ENCODE measurements at regions not wholly inside any gene's neighbourhood (a gene's known extent, or its start where the extent isn't known, plus 50 kb on each side); places are given as distances from the start of the nearest gene placed in this dataset.
"Not testable (repeated sequence)": the region's sequence is repeated elsewhere in the genome, so short reads cannot be mapped to it uniquely, and the experiment has no call there.

DNA sequence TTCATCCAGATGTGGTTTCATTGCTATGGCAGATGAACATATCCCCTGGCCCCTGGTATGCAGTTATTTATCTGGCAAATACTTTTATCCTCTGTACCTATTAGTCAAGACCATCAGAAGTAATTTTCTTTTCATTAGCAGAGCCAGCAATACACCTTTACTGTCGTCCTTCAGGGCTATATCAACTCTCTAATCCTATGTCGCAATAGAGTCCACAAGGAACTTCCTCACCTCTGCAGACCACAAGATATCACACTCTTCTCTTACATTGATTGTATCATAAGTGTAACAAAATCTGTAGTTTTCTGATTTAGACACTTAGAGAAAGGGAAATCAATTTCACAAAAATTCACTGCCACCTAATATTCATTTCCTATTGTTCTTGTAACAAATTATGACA, 252.9 kb upstream of the DCC start:
- no peak for DNase-seq

- no peak for DNase-seq
Observed at GRCh38 chr18:52090005-52090404, 250.0 kb upstream of the DCC start.

GRCh38 chr18:52093171-52093570, 246.8 kb upstream of the DCC start:
- no peak for DNase-seq

DNA sequence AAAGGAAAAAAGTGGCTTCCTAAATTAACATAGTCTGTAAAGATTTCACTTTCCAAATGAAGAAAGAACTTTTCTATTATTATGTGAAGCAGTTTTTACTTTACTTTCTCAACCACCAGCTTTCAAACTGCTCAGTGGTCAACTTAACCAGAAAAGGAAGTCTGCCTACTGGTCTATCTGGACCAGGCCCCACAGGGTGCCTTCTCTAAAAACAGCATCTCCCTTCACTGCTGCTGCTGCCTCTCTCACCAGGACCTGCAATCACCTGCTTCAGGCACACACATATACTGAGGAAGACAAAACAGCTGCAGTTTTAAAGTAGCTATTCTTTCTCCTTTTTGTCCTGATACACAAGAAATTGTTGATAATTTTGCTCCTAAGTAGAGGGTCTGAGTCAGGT, 221.3 kb upstream of the DCC start:
- DNase-seq = no peak

GRCh38 chr18:52130624-52131301, 209.2 kb upstream of the DCC start:
- DNase-seq = no peak

GRCh38 chr18:52131845-52132244, 208.2 kb upstream of the DCC start:
- DNase-seq = no peak

DNA sequence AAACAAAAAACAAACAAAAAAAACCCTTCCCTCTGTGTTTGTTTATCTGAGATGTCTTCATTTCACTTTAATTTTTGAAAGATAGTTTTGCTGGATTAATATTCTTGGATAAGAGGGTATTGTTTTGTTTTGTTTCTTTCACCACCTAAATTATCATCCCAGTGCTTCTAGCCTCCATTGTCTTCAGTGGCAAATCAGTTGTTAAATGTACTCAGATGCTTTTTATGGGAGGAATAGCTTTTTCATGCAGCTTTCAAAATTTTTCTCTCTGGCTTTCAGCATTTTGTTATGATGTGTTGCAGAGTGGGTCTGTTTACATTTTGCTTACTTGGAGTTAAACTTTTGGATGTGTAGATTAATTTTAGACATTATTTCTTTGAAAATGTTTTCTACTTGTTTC, 203.5 kb upstream of the DCC start:
- DNase-seq = no peak

DNA sequence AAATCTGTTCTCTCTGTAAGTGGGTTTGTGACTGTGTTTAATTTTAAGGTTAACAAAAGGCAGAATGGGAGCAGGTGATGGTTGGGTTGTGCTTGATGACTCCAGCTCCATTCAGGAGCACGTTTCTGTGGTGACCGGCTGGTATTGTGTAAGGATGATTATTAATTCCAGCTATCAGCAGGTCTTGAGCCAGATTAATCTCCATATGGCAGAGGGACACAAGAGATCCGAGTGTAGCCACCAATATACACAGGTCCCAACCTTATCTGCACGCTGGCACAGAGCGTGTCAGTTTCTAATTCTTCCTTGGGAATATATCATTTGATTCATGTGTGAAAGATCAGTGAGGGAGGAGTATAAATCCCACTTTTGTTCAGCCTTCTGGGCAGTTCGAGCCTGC, 199.0 kb upstream of the DCC start:
- no peak for DNase-seq

- DNase-seq = no peak
Observed at GRCh38 chr18:52150050-52150449, 189.9 kb upstream of the DCC start.

GRCh38 chr18:52152036-52152435, 188.0 kb upstream of the DCC start:
- no peak for DNase-seq

DNA sequence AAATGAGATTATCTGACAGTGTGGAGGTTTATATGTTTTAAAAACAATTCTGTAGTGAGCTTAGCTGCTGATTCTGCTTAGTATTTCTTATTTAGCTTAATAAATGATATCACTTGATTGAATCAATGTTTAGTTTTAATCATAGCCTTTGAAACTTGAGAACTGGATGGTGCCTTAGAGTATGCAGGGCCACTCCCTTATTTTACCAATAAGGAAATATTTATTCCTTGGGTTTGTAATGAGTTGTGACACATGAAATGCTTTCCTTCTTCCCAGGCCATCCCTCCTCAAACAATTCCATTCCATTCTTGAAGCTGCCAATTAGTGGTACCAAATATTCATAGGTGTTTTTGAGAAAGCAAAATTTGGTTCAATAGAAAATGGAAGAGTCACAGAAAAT, 183.8 kb upstream of the DCC start:
- DNase-seq = no peak

DNA sequence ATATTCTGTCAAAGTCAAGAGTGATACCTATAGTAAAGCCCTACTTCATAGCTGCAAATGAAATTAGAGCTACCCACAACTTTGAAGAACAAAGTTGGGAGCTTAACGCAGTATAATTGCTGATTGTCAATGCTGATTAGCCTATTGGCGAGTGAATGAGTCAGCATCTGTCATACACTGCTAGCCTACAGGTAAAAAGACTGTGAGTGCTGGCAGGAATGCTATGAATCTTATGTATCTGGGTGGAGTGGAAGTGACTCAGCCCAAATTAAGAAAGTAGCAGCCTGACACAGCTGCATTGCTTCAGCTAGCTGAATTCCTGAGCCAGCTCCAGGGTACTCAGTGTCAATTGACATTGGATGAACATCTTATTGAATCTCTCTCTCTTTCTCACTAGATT, 179.4 kb upstream of the DCC start:
- no peak for DNase-seq

GRCh38 chr18:52163478-52163877, 176.5 kb upstream of the DCC start:
- no peak for DNase-seq

- not testable (repeated sequence) for DNase-seq
Observed at GRCh38 chr18:52168131-52168530, 171.9 kb upstream of the DCC start.

DNA sequence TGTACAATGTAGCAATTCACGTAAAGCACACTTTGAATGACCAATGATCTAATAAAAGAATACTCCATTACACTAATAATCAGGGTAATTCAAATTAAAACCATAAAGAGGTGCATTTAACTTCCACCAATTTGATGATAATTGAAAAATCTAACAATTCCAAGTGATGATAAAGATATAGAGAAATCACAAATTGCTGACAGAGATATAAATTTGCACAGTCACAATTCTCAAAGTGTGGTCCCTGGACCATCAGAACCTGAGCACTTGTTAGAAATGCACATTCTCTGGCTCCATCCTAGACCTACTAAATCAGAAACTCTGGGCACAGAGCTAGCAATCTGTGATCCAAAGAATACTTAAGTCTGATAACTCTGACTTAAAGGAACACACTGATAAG, 165.8 kb upstream of the DCC start:
- no peak for DNase-seq

- no peak for DNase-seq
Observed at GRCh38 chr18:52175406-52175805, 164.6 kb upstream of the DCC start.

GRCh38 chr18:52183107-52183506, 156.9 kb upstream of the DCC start:
- DNase-seq = no peak

- DNase-seq = no peak
Observed at GRCh38 chr18:52190195-52190594, 149.8 kb upstream of the DCC start.

- DNase-seq = no peak
Observed at GRCh38 chr18:52190631-52191030, 149.4 kb upstream of the DCC start.

- no peak for DNase-seq
Observed at GRCh38 chr18:52200406-52200805, 139.6 kb upstream of the DCC start.

DNA sequence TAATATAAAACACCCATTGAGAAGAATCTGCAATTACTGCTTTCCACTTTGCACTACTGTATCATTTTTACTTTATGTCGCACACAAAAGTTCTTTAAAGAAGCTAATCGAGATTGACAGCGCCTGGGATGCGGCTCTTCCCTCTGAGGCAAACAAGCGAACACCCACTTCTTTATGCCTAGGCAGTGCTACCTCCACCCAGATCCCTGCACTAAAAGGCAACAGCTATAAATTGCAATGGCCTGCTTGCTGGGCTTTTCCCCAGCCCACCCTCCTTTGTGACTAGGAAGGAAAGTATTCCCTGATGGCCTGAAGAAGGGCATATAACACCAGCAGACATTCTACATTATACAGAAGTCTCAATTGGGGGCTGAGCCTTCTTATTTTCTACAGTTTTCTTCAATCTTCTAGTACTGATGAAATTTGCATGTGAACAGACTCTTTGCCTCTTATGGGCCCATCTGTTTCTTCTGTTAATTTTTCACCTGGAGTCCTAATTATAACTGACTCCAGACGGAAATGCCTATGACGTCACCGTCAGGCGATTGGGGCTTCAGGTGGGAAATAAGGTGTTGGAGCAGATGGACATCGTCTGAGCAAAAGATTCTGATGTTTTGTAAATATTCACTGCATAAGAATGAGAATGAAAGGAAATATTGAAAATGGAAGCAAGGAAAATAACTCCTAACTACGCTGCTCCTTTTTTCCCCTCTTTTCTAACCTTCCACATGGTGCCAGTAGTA, 138.9 kb upstream of the DCC start:
- no peak for DNase-seq

GRCh38 chr18:52208646-52209045, 131.4 kb upstream of the DCC start:
- no peak for DNase-seq

DNA sequence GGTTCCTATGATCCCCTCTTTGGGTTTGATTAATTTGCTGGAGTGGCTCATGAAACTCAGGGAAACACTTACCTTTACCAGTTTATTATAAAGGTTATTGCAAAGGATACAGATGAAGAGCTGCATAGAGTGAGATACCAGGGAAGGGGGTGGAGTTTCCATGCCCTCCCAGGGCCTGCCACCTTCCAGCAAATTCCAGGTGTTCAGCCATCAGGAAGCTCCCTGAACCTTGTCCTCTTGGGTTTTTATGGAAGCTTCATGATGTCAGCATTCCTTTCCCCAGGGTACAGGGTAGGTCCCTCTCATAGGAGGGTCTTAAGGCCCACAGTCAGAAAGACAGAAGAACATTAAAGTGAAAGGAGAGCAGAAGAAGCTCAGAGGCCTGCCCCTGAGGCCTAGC, 123.9 kb upstream of the DCC start:
- no peak for DNase-seq

DNA sequence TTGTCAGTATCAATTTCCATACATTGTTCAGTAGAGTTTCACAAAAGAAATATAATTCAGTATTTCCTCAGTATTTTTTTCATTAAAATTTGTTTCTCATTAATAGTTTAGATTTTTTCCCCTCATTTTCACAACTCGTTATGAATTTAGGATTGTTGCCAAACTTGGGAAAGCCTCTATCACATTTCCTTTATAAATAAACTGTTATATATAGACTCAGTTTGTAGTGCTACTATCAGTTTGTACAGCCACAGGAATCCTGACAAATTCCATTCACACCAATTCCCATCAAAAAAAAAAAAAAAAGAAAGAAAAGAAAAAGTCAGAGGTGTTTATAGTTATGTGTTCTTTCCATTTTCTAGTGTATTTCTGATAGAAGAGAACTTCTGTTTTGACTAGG, 123.3 kb upstream of the DCC start:
- DNase-seq = no peak

DNA sequence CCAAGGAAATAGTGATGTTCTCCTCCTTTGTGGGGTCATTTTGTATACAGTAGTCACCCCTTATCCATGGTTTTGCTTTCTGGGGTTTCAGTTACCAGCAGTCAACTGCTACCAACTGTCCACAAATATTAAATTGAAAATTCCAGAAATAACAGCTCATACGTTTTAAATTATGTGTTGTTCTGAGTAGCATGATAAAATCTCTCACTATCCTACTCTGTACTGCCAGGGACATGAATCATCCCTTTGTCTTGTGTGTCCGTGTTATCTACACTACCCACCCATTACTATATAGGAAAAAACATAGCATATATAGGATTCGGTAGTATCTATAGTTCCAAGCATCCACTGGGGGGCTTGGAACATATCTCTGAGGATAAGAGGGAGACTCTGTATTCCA, 120.9 kb upstream of the DCC start:
- no peak for DNase-seq

Data from midbrain (tissue), 1 donor.